ENCODE measurements at regions not wholly inside any gene's neighbourhood (a gene's known extent, or its start where the extent isn't known, plus 50 kb on each side); places are given as distances from the start of the nearest gene placed in this dataset.

DNA sequence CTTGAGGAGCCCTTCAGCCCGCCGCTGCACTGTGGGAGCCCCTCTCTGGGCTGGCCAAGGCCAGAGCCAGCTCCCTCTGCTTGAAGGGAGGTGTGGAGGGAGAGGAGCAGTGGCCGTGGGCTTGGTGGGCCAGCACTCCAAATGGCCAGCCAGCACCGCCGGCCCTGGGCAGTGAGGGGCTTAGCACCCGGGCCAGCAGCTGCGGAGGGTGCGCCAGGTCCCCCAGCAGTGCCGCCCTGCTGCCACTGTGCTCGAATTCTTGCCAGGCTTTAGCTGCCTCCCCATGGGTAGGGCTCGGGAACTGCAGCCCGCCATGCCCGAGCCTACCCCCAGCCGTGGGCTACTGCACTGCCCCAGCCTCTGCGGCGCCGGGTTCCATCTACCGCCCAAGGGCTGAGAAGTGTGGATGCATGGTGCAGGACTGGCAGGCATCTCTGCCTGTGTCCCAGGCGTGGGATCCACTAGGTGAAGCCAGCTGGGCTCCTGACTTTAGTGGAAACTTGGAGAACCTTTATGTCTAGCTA, 82.7 kb downstream of the KCNA4 start:
- Histone ChIP-seq H3K4me3 (ENCODE audit: low read depth, low read length) (no peak overlapping the region), H3K4me1 (ENCODE audit: control insufficient read depth, insufficient read depth, low read length) (no peaks in the 10 kb centered on the region), H3K9me3 (ENCODE audit: control insufficient read depth, insufficient read depth, low read depth, low read length) (no peaks in the 10 kb centered on the region), H3K27ac (ENCODE audit: extremely low read depth, low read depth, low read length) (no peak overlapping the region), H3K36me3 (ENCODE audit: control insufficient read depth in 2 of 2, insufficient read depth in 1 of 2, low read length in 2 of 2) (no peaks in the 10 kb centered on the region)
- TF ChIP-seq ZNF639 (tag by site-specific recombination; IDR thresholded peaks at IDR 0.05): no peak
- no peak for TF ChIP-seq CTCF (tag by site-specific recombination; IDR thresholded peaks at IDR 0.05)
- TF ChIP-seq, protein P1, sequence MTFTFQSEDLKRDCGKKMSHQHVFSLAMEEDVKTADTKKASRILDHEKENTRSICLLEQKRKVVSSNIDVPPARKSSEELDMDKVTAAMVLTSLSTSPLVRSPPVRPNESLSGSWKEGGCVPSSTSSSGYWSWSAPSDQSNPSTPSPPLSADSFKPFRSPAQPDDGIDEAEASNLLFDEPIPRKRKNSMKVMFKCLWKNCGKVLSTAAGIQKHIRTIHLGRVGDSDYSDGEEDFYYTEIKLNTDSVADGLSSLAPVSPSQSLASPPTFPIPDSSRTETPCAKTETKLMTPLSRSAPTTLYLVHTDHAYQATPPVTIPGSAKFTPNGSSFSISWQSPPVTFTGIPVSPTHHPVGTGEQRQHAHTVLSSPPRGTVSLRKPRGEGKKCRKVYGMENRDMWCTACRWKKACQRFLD (tag by site-specific recombination; IDR thresholded peaks at IDR 0.05): no peak
- TF ChIP-seq ZNF843 (tag by site-specific recombination; IDR thresholded peaks at IDR 0.05): no peak
- no peak for TF ChIP-seq ZNF416 (tag by site-specific recombination; IDR thresholded peaks at IDR 0.05)
- no peak for TF ChIP-seq ZNF221 (tag by site-specific recombination; IDR thresholded peaks at IDR 0.05; ENCODE audit: borderline replicate concordance)
- no peak for TF ChIP-seq SALL2 (tag by site-specific recombination; IDR thresholded peaks at IDR 0.05; ENCODE audit: borderline replicate concordance)
- TF ChIP-seq ZNF677 (tag by site-specific recombination; IDR thresholded peaks at IDR 0.05): no peak
- no peak for TF ChIP-seq ZNF580 (tag by site-specific recombination; IDR thresholded peaks at IDR 0.05)
- no peak for TF ChIP-seq ZNF521 (tag by site-specific recombination; IDR thresholded peaks at IDR 0.05)
- POLR2A ChIA-PET: no interaction called here
- CTCF ChIA-PET: no interaction called here

DNA sequence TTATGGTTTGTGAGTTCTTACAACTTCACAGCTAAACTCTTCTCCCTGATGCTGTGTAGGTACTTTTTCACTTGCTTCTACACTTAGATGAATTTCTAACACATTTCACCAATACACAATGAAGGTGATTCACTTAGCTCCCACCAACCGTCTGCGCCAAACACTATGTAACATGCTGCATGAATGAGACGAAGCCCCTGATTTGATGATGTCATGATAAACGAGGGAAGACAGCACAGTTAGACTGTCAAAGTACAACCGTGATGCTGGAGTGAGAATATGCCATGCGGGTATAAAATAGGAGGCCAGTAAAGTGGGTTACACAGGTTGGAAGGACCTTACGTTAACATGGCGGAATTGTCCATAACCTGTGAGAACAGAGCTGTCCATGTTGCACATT, 100.8 kb downstream of the KCNA4 start:
- ChIA-PET CTCF (no interaction called here), POLR2A (no interaction called here)
- no peak overlapping the region for H3K27ac ChIP-seq (ENCODE audit: extremely low read depth, low read depth, low read length)
- no peaks in the 10 kb centered on the region for H3K36me3 ChIP-seq (ENCODE audit: control insufficient read depth in 2 of 2, insufficient read depth in 1 of 2, low read length in 2 of 2)
- no peaks in the 10 kb centered on the region for H3K4me1 ChIP-seq (ENCODE audit: control insufficient read depth, insufficient read depth, low read length)
- no peak for TF ChIP-seq YY1 (tag by site-specific recombination; IDR thresholded peaks at IDR 0.05)
- no peak for TF ChIP-seq ZBTB1 (tag by site-specific recombination; IDR thresholded peaks at IDR 0.05)
- TF ChIP-seq ZNF391 (tag by site-specific recombination; IDR thresholded peaks at IDR 0.05; ENCODE audit: borderline replicate concordance, low read depth): no peak
- TF ChIP-seq ZBTB6 (tag by site-specific recombination; IDR thresholded peaks at IDR 0.05): no peak
- H3K9me3 ChIP-seq (ENCODE audit: control insufficient read depth, insufficient read depth, low read depth, low read length): no peaks in the 10 kb centered on the region
- no peak overlapping the region for H3K4me3 ChIP-seq (ENCODE audit: low read depth, low read length)

GRCh38 chr11:29914203-29914930, 102.5 kb downstream of the KCNA4 start:
- no peak overlapping the region for H3K27ac ChIP-seq (ENCODE audit: extremely low read depth, low read depth, low read length)
- H3K4me3 ChIP-seq (ENCODE audit: low read depth, low read length): no peak overlapping the region
- H3K36me3 ChIP-seq (ENCODE audit: control insufficient read depth in 2 of 2, insufficient read depth in 1 of 2, low read length in 2 of 2): no peaks in the 10 kb centered on the region
- no peaks in the 10 kb centered on the region for H3K9me3 ChIP-seq (ENCODE audit: control insufficient read depth, insufficient read depth, low read depth, low read length)
- no peaks in the 10 kb centered on the region for H3K4me1 ChIP-seq (ENCODE audit: control insufficient read depth, insufficient read depth, low read length)
- ChIA-PET POLR2A (no interaction called here), CTCF (no interaction called here)
- no peak for TF ChIP-seq ZSCAN30 (tag by site-specific recombination; IDR thresholded peaks at IDR 0.05)
- TF ChIP-seq, protein P2, sequence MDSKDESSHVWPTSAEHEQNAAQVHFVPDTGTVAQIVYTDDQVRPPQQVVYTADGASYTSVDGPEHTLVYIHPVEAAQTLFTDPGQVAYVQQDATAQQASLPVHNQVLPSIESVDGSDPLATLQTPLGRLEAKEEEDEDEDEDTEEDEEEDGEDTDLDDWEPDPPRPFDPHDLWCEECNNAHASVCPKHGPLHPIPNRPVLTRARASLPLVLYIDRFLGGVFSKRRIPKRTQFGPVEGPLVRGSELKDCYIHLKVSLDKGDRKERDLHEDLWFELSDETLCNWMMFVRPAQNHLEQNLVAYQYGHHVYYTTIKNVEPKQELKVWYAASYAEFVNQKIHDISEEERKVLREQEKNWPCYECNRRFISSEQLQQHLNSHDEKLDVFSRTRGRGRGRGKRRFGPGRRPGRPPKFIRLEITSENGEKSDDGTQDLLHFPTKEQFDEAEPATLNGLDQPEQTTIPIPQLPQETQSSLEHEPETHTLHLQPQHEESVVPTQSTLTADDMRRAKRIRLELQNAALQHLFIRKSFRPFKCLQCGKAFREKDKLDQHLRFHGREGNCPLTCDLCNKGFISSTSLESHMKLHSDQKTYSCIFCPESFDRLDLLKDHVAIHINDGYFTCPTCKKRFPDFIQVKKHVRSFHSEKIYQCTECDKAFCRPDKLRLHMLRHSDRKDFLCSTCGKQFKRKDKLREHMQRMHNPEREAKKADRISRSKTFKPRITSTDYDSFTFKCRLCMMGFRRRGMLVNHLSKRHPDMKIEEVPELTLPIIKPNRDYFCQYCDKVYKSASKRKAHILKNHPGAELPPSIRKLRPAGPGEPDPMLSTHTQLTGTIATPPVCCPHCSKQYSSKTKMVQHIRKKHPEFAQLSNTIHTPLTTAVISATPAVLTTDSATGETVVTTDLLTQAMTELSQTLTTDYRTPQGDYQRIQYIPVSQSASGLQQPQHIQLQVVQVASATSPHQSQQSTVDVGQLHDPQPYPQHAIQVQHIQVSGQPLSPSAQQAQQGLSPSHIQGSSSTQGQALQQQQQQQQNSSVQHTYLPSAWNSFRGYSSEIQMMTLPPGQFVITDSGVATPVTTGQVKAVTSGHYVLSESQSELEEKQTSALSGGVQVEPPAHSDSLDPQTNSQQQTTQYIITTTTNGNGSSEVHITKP (tag by site-specific recombination; IDR thresholded peaks at IDR 0.05): no peak
- TF ChIP-seq ZNF701 (tag by site-specific recombination; IDR thresholded peaks at IDR 0.05): no peak
- no peak for TF ChIP-seq ZFP37 (tag by site-specific recombination; IDR thresholded peaks at IDR 0.05)
- TF ChIP-seq ZNF514 (tag by site-specific recombination; IDR thresholded peaks at IDR 0.05): no peak
- TF ChIP-seq ZNF449 (tag by site-specific recombination; IDR thresholded peaks at IDR 0.05): no peak
